Astrocyte (in vitro differentiated cells and primary cell): ENCODE measurements at regions not wholly inside any gene's neighbourhood (a gene's known extent, or its start where the extent isn't known, plus 50 kb on each side); places are given as distances from the start of the nearest gene placed in this dataset.
"Not testable (repeated sequence)": the region's sequence is repeated elsewhere in the genome, so short reads cannot be mapped to it uniquely, and the experiment has no call there.

ENCODE experiments used
- DNase-seq: peaks from one replicate; pipeline ENCODE4 v3.0.0-alpha.2; 2010; ENCODE audit warnings: low read depth
- FAIRE-seq: peaks from 2 replicates; lab custom pipeline; 2011; peaks lifted over from hg19 to GRCh38; lab: Jason Lieb, UNC
- H2AFZ ChIP-seq: 2 replicates; pipeline ENCODE4 v1.6.0; 2012; ENCODE audit warnings: low read depth, low read length, inconsistent platforms
- H3K27ac ChIP-seq: 2 replicates; pipeline ENCODE4 v1.5.1; 2011; ENCODE audit warnings: low read depth, low read length, inconsistent platforms
- H3K27me3 ChIP-seq: 2 replicates; pipeline ENCODE4 v1.6.0; 2011; ENCODE audit warnings: low read length, inconsistent platforms; ENCODE audit not compliant: insufficient read depth
- H3K36me3 ChIP-seq: 2 replicates; pipeline ENCODE4 v1.5.1; 2011; ENCODE audit warnings: low read length, inconsistent platforms; ENCODE audit not compliant: insufficient read depth
- H3K4me1 ChIP-seq: 2 replicates; pipeline ENCODE4 v1.5.1; 2011; ENCODE audit warnings: low read length, inconsistent platforms; ENCODE audit not compliant: insufficient read depth
- H3K4me2 ChIP-seq: 2 replicates; pipeline ENCODE4 v1.6.0; 2012; ENCODE audit warnings: low read length, inconsistent platforms
- H3K4me3 ChIP-seq: 2 replicates; pipeline ENCODE4 v1.5.1; 2011; ENCODE audit warnings: low read depth, mild to moderate bottlenecking, low read length, inconsistent platforms; ENCODE audit not compliant: insufficient read depth
- H3K79me2 ChIP-seq: 2 replicates; pipeline ENCODE4 v1.6.0; 2012; ENCODE audit warnings: mild to moderate bottlenecking, low read length, inconsistent platforms; ENCODE audit not compliant: insufficient read depth
- H3K9ac ChIP-seq: 2 replicates; pipeline ENCODE4 v1.6.0; 2012; ENCODE audit warnings: mild to moderate bottlenecking, low read length, inconsistent platforms
- H3K9me3 ChIP-seq: 2 replicates; pipeline ENCODE4 v1.5.1; 2012; ENCODE audit warnings: low read depth, mild to moderate bottlenecking, low read length, inconsistent platforms; ENCODE audit not compliant: insufficient read depth
- H4K20me1 ChIP-seq: 2 replicates; pipeline ENCODE4 v1.6.0; 2012; ENCODE audit warnings: low read length, inconsistent platforms; ENCODE audit not compliant: insufficient read depth
- H3K27ac Mint-ChIP-seq: one replicate; pipeline ENCODE4 v1.8.0; 2021; ENCODE audit warnings: mild to moderate bottlenecking, mixed read lengths; ENCODE audit not compliant: unreplicated experiment
- H3K27me3 Mint-ChIP-seq: one replicate; pipeline ENCODE4 v1.8.0; 2021; ENCODE audit warnings: low read depth, mixed read lengths; ENCODE audit not compliant: unreplicated experiment
- H3K36me3 Mint-ChIP-seq: one replicate; pipeline ENCODE4 v1.8.0; 2021; ENCODE audit warnings: low read depth, mixed read lengths; ENCODE audit not compliant: unreplicated experiment
- H3K4me1 Mint-ChIP-seq: one replicate; pipeline ENCODE4 v1.8.0; 2021; ENCODE audit warnings: low read depth, mixed read lengths; ENCODE audit not compliant: unreplicated experiment
- H3K4me3 Mint-ChIP-seq: one replicate; pipeline ENCODE4 v1.8.0; 2021; ENCODE audit warnings: mild to moderate bottlenecking, moderate library complexity, mixed read lengths; ENCODE audit not compliant: unreplicated experiment
- H3K9me3 Mint-ChIP-seq: one replicate; pipeline ENCODE4 v1.8.0; 2021; ENCODE audit warnings: mild to moderate bottlenecking, mixed read lengths; ENCODE audit not compliant: unreplicated experiment
- CTCF ChIP-seq: IDR thresholded peaks from 2 replicates; pipeline ENCODE4 v1.5.1; 2011; ENCODE audit warnings: low read depth, mild to moderate bottlenecking, inconsistent platforms, low read length, moderate library complexity; ENCODE audit not compliant: insufficient read depth
- EZH2 ChIP-seq: IDR thresholded peaks from 2 replicates; pipeline ENCODE4 v1.6.1; 2012; ENCODE audit warnings: mild to moderate bottlenecking, low read length, inconsistent platforms; ENCODE audit not compliant: insufficient read depth

- Histone ChIP-seq H2AFZ (no peak overlapping the region), H3K9me3 (no peaks in the 10 kb centered on the region), H3K4me2 (peak overlapping the region; percentile 4), H3K4me1 (no peaks in the 10 kb centered on the region), H4K20me1 (no peaks in the 10 kb centered on the region), H3K27ac (no peak overlapping the region), H3K36me3 (no peaks in the 10 kb centered on the region), H3K9ac (no peak overlapping the region), H3K27me3 (peaks cover 13% of the 10 kb centered on the region), H3K79me2 (no peaks in the 10 kb centered on the region), H3K4me3 (no peak overlapping the region)
- DNase-seq (peak; percentile 41), FAIRE-seq (peak; percentile 70)
- Mint-ChIP-seq H3K27me3 (peaks cover 17% of the 10 kb centered on the region), H3K4me3 (no peak overlapping the region), H3K27ac (no peak overlapping the region), H3K9me3 (no peaks in the 10 kb centered on the region), H3K36me3 (no peaks in the 10 kb centered on the region), H3K4me1 (peaks cover 11% of the 10 kb centered on the region)
- TF ChIP-seq CTCF (peak; percentile 84), EZH2 (no peak)
Observed at GRCh38 chr5:148740966-148741742, 85.3 kb upstream of the ADRB2 start.

GRCh38 chr5:148741766-148742165 is 84.6 kb upstream of the ADRB2 start:
- not testable (repeated sequence) for H3K4me1 ChIP-seq, H3K9ac ChIP-seq, FAIRE-seq, H3K27ac Mint-ChIP-seq, H4K20me1 ChIP-seq, H3K4me3 Mint-ChIP-seq, H2AFZ ChIP-seq, H3K4me3 ChIP-seq, H3K36me3 Mint-ChIP-seq, DNase-seq, H3K27ac ChIP-seq, H3K9me3 Mint-ChIP-seq, H3K9me3 ChIP-seq, H3K36me3 ChIP-seq, H3K79me2 ChIP-seq
- Mint-ChIP-seq H3K27me3 (peaks cover 17% of the 10 kb centered on the region), H3K4me1 (peaks cover 11% of the 10 kb centered on the region)
- peaks cover 13% of the 10 kb centered on the region for H3K27me3 ChIP-seq
- peak overlapping the region; percentile 4 for H3K4me2 ChIP-seq

GRCh38 chr5:148744380-148744779 is 82.0 kb upstream of the ADRB2 start:
- not testable (repeated sequence) for H3K27ac ChIP-seq, H3K79me2 ChIP-seq, H3K4me3 ChIP-seq, H3K9me3 Mint-ChIP-seq, H3K9ac ChIP-seq, H3K36me3 ChIP-seq, H3K4me2 ChIP-seq, H3K27ac Mint-ChIP-seq, DNase-seq, H3K4me3 Mint-ChIP-seq, H3K27me3 ChIP-seq, H3K4me1 ChIP-seq, FAIRE-seq, H3K27me3 Mint-ChIP-seq, H3K9me3 ChIP-seq, H2AFZ ChIP-seq, H4K20me1 ChIP-seq, H3K36me3 Mint-ChIP-seq
- H3K4me1 Mint-ChIP-seq = peaks cover 11% of the 10 kb centered on the region
